H9 (cell line): ENCODE measurements at regions not wholly inside any gene's neighbourhood (a gene's known extent, or its start where the extent isn't known, plus 50 kb on each side); places are given as distances from the start of the nearest gene placed in this dataset.

Source experiments
- DNase-seq: peaks from one replicate; pipeline ENCODE4 v3.0.0-alpha.2; 2017
- H2AFZ ChIP-seq: one replicate; pipeline ENCODE4 v1.6.1; 2013; ENCODE audit warnings: mild to moderate bottlenecking, low read length, control low read depth, moderate library complexity
- H2AK5ac ChIP-seq: 2 replicates; pipeline ENCODE4 v1.6.1; 2013; ENCODE audit warnings: low read length, control low read depth, mixed read lengths; ENCODE audit not compliant: insufficient read length
- H2BK120ac ChIP-seq: one replicate; pipeline ENCODE4 v1.6.1; 2013; ENCODE audit warnings: low read depth, mild to moderate bottlenecking, low read length, control low read depth, inconsistent platforms; ENCODE audit not compliant: poor library complexity, severe bottlenecking
- H2BK12ac ChIP-seq: 2 replicates; pipeline ENCODE4 v1.6.1; 2013; ENCODE audit warnings: low read length, control low read depth, mixed read lengths, low read depth; ENCODE audit not compliant: insufficient read length
- H2BK15ac ChIP-seq: 2 replicates; pipeline ENCODE4 v1.6.1; 2013; ENCODE audit warnings: low read depth, low read length, control low read depth
- H2BK20ac ChIP-seq: one replicate; pipeline ENCODE4 v1.6.1; 2013; ENCODE audit warnings: low read depth, mild to moderate bottlenecking, low read length, control low read depth, inconsistent platforms; ENCODE audit not compliant: poor library complexity, severe bottlenecking
- H2BK5ac ChIP-seq: 2 replicates; pipeline ENCODE4 v1.6.1; 2013; ENCODE audit warnings: low read length, control low read depth, mixed read lengths; ENCODE audit not compliant: insufficient read length
- H3K14ac ChIP-seq: 2 replicates; pipeline ENCODE4 v1.6.1; 2013; ENCODE audit warnings: low read length, control low read depth; ENCODE audit not compliant: insufficient read depth
- H3K18ac ChIP-seq: 2 replicates; pipeline ENCODE4 v1.6.1; 2013; ENCODE audit warnings: low read depth, mild to moderate bottlenecking, mixed read lengths, low read length, control low read depth; ENCODE audit not compliant: insufficient read length
- H3K23ac ChIP-seq: 2 replicates; pipeline ENCODE4 v1.6.1; 2013; ENCODE audit warnings: low read length, control low read depth, mixed read lengths, low read depth; ENCODE audit not compliant: insufficient read length
- H3K23me2 ChIP-seq: 2 replicates; pipeline ENCODE4 v1.6.1; 2013; ENCODE audit warnings: low read depth, mild to moderate bottlenecking, mixed read lengths, low read length, control low read depth; ENCODE audit not compliant: insufficient read length, poor library complexity, severe bottlenecking
- H3K27ac ChIP-seq: 2 replicates; pipeline ENCODE4 v1.5.1; 2013; ENCODE audit warnings: low read length, control low read depth, mixed read lengths, low read depth; ENCODE audit not compliant: insufficient read length
- H3K27me3 ChIP-seq: 2 replicates; pipeline ENCODE4 v1.6.1; 2013; ENCODE audit warnings: low read length, control low read depth, inconsistent platforms; ENCODE audit not compliant: insufficient read depth
- H3K4ac ChIP-seq: 2 replicates; pipeline ENCODE4 v1.6.1; 2013; ENCODE audit warnings: low read depth, mild to moderate bottlenecking, control low read depth, inconsistent platforms, low read length, moderate library complexity
- H3K4me1 ChIP-seq: 2 replicates; pipeline ENCODE4 v1.6.1; 2013; ENCODE audit warnings: low read length, control low read depth, inconsistent platforms; ENCODE audit not compliant: insufficient read depth
- H3K4me2 ChIP-seq: 2 replicates; pipeline ENCODE4 v1.6.1; 2013; ENCODE audit warnings: low read length, control low read depth, mixed read lengths; ENCODE audit not compliant: insufficient read length, insufficient read depth
- H3K56ac ChIP-seq: 2 replicates; pipeline ENCODE4 v1.6.1; 2013; ENCODE audit warnings: low read depth, mild to moderate bottlenecking, mixed read lengths, low read length, control low read depth; ENCODE audit not compliant: insufficient read length
- H3K79me1 ChIP-seq: 2 replicates; pipeline ENCODE4 v1.6.1; 2013; ENCODE audit warnings: low read depth, mild to moderate bottlenecking, moderate library complexity, low read length, control low read depth, inconsistent platforms; ENCODE audit not compliant: insufficient read depth, poor library complexity, severe bottlenecking
- H3K79me2 ChIP-seq: 2 replicates; pipeline ENCODE4 v1.6.1; 2013; ENCODE audit warnings: low read length, control low read depth, inconsistent platforms; ENCODE audit not compliant: insufficient read depth
- H3K9ac ChIP-seq: 2 replicates; pipeline ENCODE4 v1.6.1; 2013; ENCODE audit warnings: low read length, control low read depth, mixed read lengths; ENCODE audit not compliant: insufficient read length; ENCODE audit errors: extremely low read depth
- H3K9me3 ChIP-seq: one replicate; pipeline ENCODE4 v1.6.1; 2013; ENCODE audit warnings: low read depth, low read length, inconsistent platforms; ENCODE audit not compliant: control insufficient read depth
- H3T11ph ChIP-seq: one replicate; pipeline ENCODE4 v1.6.1; 2013; ENCODE audit warnings: mild to moderate bottlenecking, low read length, control low read depth, inconsistent platforms
- H4K20me1 ChIP-seq: one replicate; pipeline ENCODE4 v1.6.1; 2013; ENCODE audit not compliant: control insufficient read depth, insufficient read length, insufficient read depth
- H4K5ac ChIP-seq: 2 replicates; pipeline ENCODE4 v1.6.1; 2013; ENCODE audit warnings: low read depth, mild to moderate bottlenecking, mixed read lengths, low read length, control low read depth; ENCODE audit not compliant: insufficient read length
- H4K8ac ChIP-seq: replicated peaks from 2 replicates; pipeline ENCODE4 v1.6.1; 2013; ENCODE audit warnings: low read length, control low read depth, mixed read lengths, low read depth; ENCODE audit not compliant: insufficient read length
- H4K91ac ChIP-seq: 2 replicates; pipeline ENCODE4 v1.6.1; 2013; ENCODE audit warnings: low read depth, mild to moderate bottlenecking, moderate library complexity, mixed read lengths, low read length, control low read depth; ENCODE audit not compliant: insufficient read length
- H3K27ac Mint-ChIP-seq, 3 experiments: 2 replicates in 2 of 3; 3 replicates in 1 of 3; pipeline ENCODE4 v1.8.0; 2020 to 2021; ENCODE audit warnings: mixed read lengths in 3 of 3, mild to moderate bottlenecking in 1 of 3, moderate library complexity in 1 of 3
- H3K27me3 Mint-ChIP-seq: 2 replicates; pipeline ENCODE4 v1.8.0; 2021; ENCODE audit warnings: low read depth, mild to moderate bottlenecking, moderate library complexity, mixed read lengths
- H3K36me3 Mint-ChIP-seq, 3 experiments: 2 replicates in 2 of 3; 3 replicates in 1 of 3; pipeline ENCODE4 v1.8.0; 2020 to 2021; ENCODE audit warnings: low read depth in 3 of 3, mixed read lengths in 3 of 3; ENCODE audit not compliant: insufficient read depth in 1 of 3
- H3K4me1 Mint-ChIP-seq, 2 experiments: 2 replicates each; pipeline ENCODE4 v1.8.0; 2020; ENCODE audit warnings: mixed read lengths in 2 of 2
- H3K4me3 Mint-ChIP-seq, 2 experiments: 2 replicates in 1 of 2; 3 replicates in 1 of 2; pipeline ENCODE4 v1.8.0; 2020 to 2021; ENCODE audit warnings: mild to moderate bottlenecking in 2 of 2, mixed read lengths in 2 of 2, moderate library complexity in 1 of 2
- H3K9me3 Mint-ChIP-seq, 2 experiments: 2 replicates in 1 of 2; 3 replicates in 1 of 2; pipeline ENCODE4 v1.8.0; 2020; ENCODE audit warnings: mild to moderate bottlenecking in 2 of 2, mixed read lengths in 2 of 2, moderate library complexity in 1 of 2
- WGBS: extraction: QIAGEN DNeasy Blood & Tissue Kit; methylation state at CpG from one replicate; pipeline ENCODE4 v1.1.7; 2013; ENCODE audit warnings: missing lambda C conversion rate, low lambda C conversion rate, mixed read lengths; ENCODE audit not compliant: insufficient read length; ENCODE audit errors: extremely low coverage; 5-methylcytosine and 5-hydroxymethylcytosine counted together
- TF ChIP-seq, protein P1 (sequence below): fragments of 200-600 bp; sonication (generic); conservative IDR thresholded peaks from 3 replicates; pipeline ENCODE4 v1.8.0; 2021; ENCODE audit warnings: antibody characterized with exemption, mild to moderate bottlenecking

DNA sequence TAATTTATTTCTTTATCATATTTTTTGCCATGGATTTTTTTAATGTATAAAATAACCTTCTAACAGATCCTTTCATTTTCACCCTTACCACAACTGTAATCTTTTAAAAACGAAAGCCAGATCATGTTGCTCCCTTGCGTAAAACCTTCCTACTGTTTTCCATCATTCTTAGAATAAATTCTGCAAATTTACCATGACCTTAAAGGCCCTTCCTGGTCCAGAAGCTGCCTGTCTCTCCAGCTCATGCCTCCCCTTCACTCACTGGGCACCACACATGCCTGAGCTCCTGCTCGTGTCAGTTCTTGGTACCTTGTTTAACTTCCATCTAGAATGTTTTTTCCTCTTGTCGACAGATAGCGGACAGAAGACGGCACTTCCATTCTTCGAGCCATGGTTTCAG lies 245.0 kb upstream of the CDH5 start:
- Mint-ChIP-seq H3K27me3 (peaks cover 2% of the 10 kb centered on the region; the same call in 1 of the 2 replicates), H3K9me3 (no peaks in the 10 kb centered on the region), H3K4me1 (no peaks in the 10 kb centered on the region), H3K4me3 (no peak overlapping the region), H3K36me3 (no peaks in the 10 kb centered on the region), H3K27ac (no peak overlapping the region)
- H4K5ac ChIP-seq, result no peak overlapping the region
- H3K56ac ChIP-seq, result no peak overlapping the region
- no peak overlapping the region for H2AK5ac ChIP-seq
- WGBS, result no CpG with 5 or more reads among the region's 7 CpGs
- H2BK12ac ChIP-seq, result no peak overlapping the region
- H2BK15ac ChIP-seq, result no peak overlapping the region
- H3K79me1 ChIP-seq, result no peaks in the 10 kb centered on the region
- H3K4me2 ChIP-seq, result no peak overlapping the region
- no peak overlapping the region for H4K91ac ChIP-seq
- H2BK20ac ChIP-seq, result no peak overlapping the region
- no peak overlapping the region for H2BK120ac ChIP-seq
- no peak overlapping the region for H3K14ac ChIP-seq
- H3K4me1 ChIP-seq, result no peaks in the 10 kb centered on the region
- H2AFZ ChIP-seq, result no peak overlapping the region
- no peak overlapping the region for H2BK5ac ChIP-seq
- H3K79me2 ChIP-seq, result no peaks in the 10 kb centered on the region
- no peaks in the 10 kb centered on the region for H3K23me2 ChIP-seq
- no peak overlapping the region for H4K8ac ChIP-seq
- H3K4ac ChIP-seq, result no peak overlapping the region
- H4K20me1 ChIP-seq, result no peaks in the 10 kb centered on the region
- no peak overlapping the region for H3K9ac ChIP-seq
- no peak overlapping the region for H3K23ac ChIP-seq
- H3K27ac ChIP-seq, result no peak overlapping the region
- TF ChIP-seq, protein P1, sequence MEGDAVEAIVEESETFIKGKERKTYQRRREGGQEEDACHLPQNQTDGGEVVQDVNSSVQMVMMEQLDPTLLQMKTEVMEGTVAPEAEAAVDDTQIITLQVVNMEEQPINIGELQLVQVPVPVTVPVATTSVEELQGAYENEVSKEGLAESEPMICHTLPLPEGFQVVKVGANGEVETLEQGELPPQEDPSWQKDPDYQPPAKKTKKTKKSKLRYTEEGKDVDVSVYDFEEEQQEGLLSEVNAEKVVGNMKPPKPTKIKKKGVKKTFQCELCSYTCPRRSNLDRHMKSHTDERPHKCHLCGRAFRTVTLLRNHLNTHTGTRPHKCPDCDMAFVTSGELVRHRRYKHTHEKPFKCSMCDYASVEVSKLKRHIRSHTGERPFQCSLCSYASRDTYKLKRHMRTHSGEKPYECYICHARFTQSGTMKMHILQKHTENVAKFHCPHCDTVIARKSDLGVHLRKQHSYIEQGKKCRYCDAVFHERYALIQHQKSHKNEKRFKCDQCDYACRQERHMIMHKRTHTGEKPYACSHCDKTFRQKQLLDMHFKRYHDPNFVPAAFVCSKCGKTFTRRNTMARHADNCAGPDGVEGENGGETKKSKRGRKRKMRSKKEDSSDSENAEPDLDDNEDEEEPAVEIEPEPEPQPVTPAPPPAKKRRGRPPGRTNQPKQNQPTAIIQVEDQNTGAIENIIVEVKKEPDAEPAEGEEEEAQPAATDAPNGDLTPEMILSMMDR, result no peak
- H3T11ph ChIP-seq, result no peak overlapping the region
- H3K9me3 ChIP-seq, result no peaks in the 10 kb centered on the region
- H3K18ac ChIP-seq, result no peak overlapping the region
- DNase-seq, result no peak
- no peaks in the 10 kb centered on the region for H3K27me3 ChIP-seq
